Esophagus muscularis mucosa (tissue), 4 donors: ENCODE measurements at regions not wholly inside any gene's neighbourhood (a gene's known extent, or its start where the extent isn't known, plus 50 kb on each side); places are given as distances from the start of the nearest gene placed in this dataset.

Experiments used
- DNase-seq: peaks from one replicate; pipeline ENCODE4 v3.0.0-alpha.2; 2017; ENCODE audit errors: extremely low spot score
- H3K27ac ChIP-seq, 4 donors: fragments of 200-600 bp; sonication (generic); replicated peaks in 1 of 4; 1 replicate in 3 of 4; 2 replicates in 1 of 4; pipeline ENCODE4 v1.5.1; 2016 to 2019; ENCODE audit warnings: mild to moderate bottlenecking in 1 of 4
- H3K27me3 ChIP-seq, 4 donors: fragments of 200-600 bp; sonication (generic); one replicate each; pipeline versions ENCODE4 v1.5.1 to v1.6.0; 2016 to 2019
- H3K36me3 ChIP-seq, 4 donors: fragments of 200-600 bp; sonication (generic); one replicate each; pipeline ENCODE4 v1.5.1; 2016 to 2019
- H3K4me1 ChIP-seq, 4 donors: fragments of 200-600 bp; sonication (generic); one replicate each; pipeline ENCODE4 v1.5.1; 2016 to 2019
- H3K4me3 ChIP-seq, 4 donors: fragments of 200-600 bp; sonication (generic); 1 replicate in 2 of 4; 2 replicates in 2 of 4; pipeline ENCODE4 v1.5.1; 2016 to 2019; ENCODE audit warnings: mild to moderate bottlenecking in 4 of 4, moderate library complexity in 1 of 4
- H3K9me3 ChIP-seq, 4 donors: fragments of 200-600 bp; sonication (generic); 1 replicate in 3 of 4; 2 replicates in 1 of 4; pipeline ENCODE4 v1.5.1; 2016 to 2019
- CTCF ChIP-seq, 3 experiments: fragments of 200-600 bp in 2 of 3; fragments of 450-650 bp in 1 of 3; sonication (generic) in 2 of 3; IDR thresholded peaks; one replicate each; pipeline ENCODE4 v1.5.1; 2017 to 2019; ENCODE audit warnings: antibody characterized with exemption in 3 of 3, mild to moderate bottlenecking in 2 of 3, moderate library complexity in 1 of 3
- EP300 ChIP-seq: sonication (generic); formaldehyde crosslinking; IDR thresholded peaks from one replicate; pipeline ENCODE4 v1.6.1; 2017; ENCODE audit warnings: antibody characterized with exemption
- POLR2A ChIP-seq: fragments of 450-650 bp; IDR thresholded peaks from one replicate; pipeline ENCODE4 v1.6.1; 2017; ENCODE audit warnings: antibody characterized with exemption, moderate library complexity, mild to moderate bottlenecking, low read depth
- POLR2AphosphoS5 ChIP-seq, 2 donors: sonication (generic); formaldehyde crosslinking; IDR thresholded peaks; one replicate each; pipeline ENCODE4 v1.6.1; 2017; ENCODE audit warnings: antibody characterized with exemption in 2 of 2
- WGBS: methylation state at CpG from one replicate; pipeline ENCODE4 v1.1.5; 2018; 5-methylcytosine and 5-hydroxymethylcytosine counted together
- intact Hi-C: fragments of 100-400 bp; cut with DNase I; formaldehyde crosslinking; loops from one replicate; pipeline ENCODE4 v1.15.1; 2023

- 90% methylated on average over 4 of the region's 4 CpGs for WGBS
- H3K36me3 ChIP-seq, result no peaks in the 10 kb centered on the region
- H3K4me3 ChIP-seq, result no peak overlapping the region
- TF ChIP-seq POLR2AphosphoS5 (IDR thresholded peaks at IDR 0.05) (no peak), POLR2A (no peak), CTCF (IDR thresholded peaks at IDR 0.05) (no peak), EP300 (no peak)
- no peak for DNase-seq
- no peaks in the 10 kb centered on the region for H3K27me3 ChIP-seq
- H3K9me3 ChIP-seq, result no peaks in the 10 kb centered on the region
- no peak overlapping the region for H3K27ac ChIP-seq
- H3K4me1 ChIP-seq, result peaks cover 11 to 40% (median 30%) of the 10 kb centered on the region in 4 donors
- intact Hi-C loops, result loop anchor here (10.0 kb wide), 1 partner anchor 652 kb away; no protein-coding TSS in a partner anchor
Measured at GRCh38 chr2:217336694-217337093, 476.8 kb upstream of the TNP1 start.

- intact Hi-C loops, result loop anchor here (10.0 kb wide), 1 partner anchor 651 kb away; no protein-coding TSS in a partner anchor
Measured at GRCh38 chr2:217335341-217335966, 475.6 kb upstream of the TNP1 start.

GRCh38 chr2:217334561-217334960 lies 474.7 kb upstream of the TNP1 start:
- no peak overlapping the region for H3K27ac ChIP-seq
- no peak for DNase-seq
- intact Hi-C loops, result loop anchor here (10.0 kb wide), 1 partner anchor 650 kb away; no protein-coding TSS in a partner anchor
- TF ChIP-seq POLR2AphosphoS5 (IDR thresholded peaks at IDR 0.05), result no peak
- TF ChIP-seq POLR2A, result no peak
- TF ChIP-seq EP300, result no peak
- TF ChIP-seq CTCF (IDR thresholded peaks at IDR 0.05), result no peak
- H3K27me3 ChIP-seq, result no peaks in the 10 kb centered on the region
- peaks cover 25 to 62% (median 52%) of the 10 kb centered on the region in 4 donors for H3K4me1 ChIP-seq
- no peaks in the 10 kb centered on the region for H3K36me3 ChIP-seq
- no peak overlapping the region for H3K4me3 ChIP-seq
- H3K9me3 ChIP-seq, result no peaks in the 10 kb centered on the region

More at GRCh38 chr2:217335341-217335966, 475.6 kb upstream of the TNP1 start:
- Histone ChIP-seq H3K27me3 (no peaks in the 10 kb centered on the region), H3K4me3 (no peak overlapping the region), H3K36me3 (no peaks in the 10 kb centered on the region), H3K4me1 (peaks cover 21 to 53% (median 43%) of the 10 kb centered on the region in 4 donors), H3K9me3 (no peaks in the 10 kb centered on the region), H3K27ac (no peak overlapping the region)
- TF ChIP-seq EP300, result no peak
- no peak for TF ChIP-seq POLR2A
- no peak for TF ChIP-seq POLR2AphosphoS5 (IDR thresholded peaks at IDR 0.05)
- no peak for TF ChIP-seq CTCF (IDR thresholded peaks at IDR 0.05)
- no peak for DNase-seq
- WGBS, result 92% methylated on average over 5 of the region's 5 CpGs

- intact Hi-C loops, result loop anchor here (10.0 kb wide), 1 partner anchor 648 kb away; no protein-coding TSS in a partner anchor
- WGBS, result 90% methylated on average over 9 of the region's 9 CpGs
Measured at GRCh38 chr2:217332866-217333265, 473.0 kb upstream of the TNP1 start.

More at GRCh38 chr2:217332866-217333265, 473.0 kb upstream of the TNP1 start:
- Histone ChIP-seq H3K9me3 (no peaks in the 10 kb centered on the region), H3K4me1 (peaks cover 28 to 61% (median 60%) of the 10 kb centered on the region in 4 donors), H3K27me3 (no peaks in the 10 kb centered on the region), H3K4me3 (no peak overlapping the region), H3K27ac (peak overlapping the region; percentile 80 to 82 (median 82)), H3K36me3 (no peaks in the 10 kb centered on the region)
- no peak for DNase-seq
- TF ChIP-seq CTCF (IDR thresholded peaks at IDR 0.05), result no peak
- no peak for TF ChIP-seq POLR2A
- TF ChIP-seq EP300, result no peak
- TF ChIP-seq POLR2AphosphoS5 (IDR thresholded peaks at IDR 0.05), result no peak
